H9 (cell line): ENCODE measurements at regions not wholly inside any gene's neighbourhood (a gene's known extent, or its start where the extent isn't known, plus 50 kb on each side); places are given as distances from the start of the nearest gene placed in this dataset.
"Not testable (repeated sequence)": the region's sequence is repeated elsewhere in the genome, so short reads cannot be mapped to it uniquely, and the experiment has no call there.

Source experiments
- DNase-seq: peaks from one replicate; pipeline ENCODE4 v3.0.0-alpha.2; 2017
- H2AFZ ChIP-seq: one replicate; pipeline ENCODE4 v1.6.1; 2013; ENCODE audit warnings: mild to moderate bottlenecking, low read length, control low read depth, moderate library complexity
- H2AK5ac ChIP-seq: 2 replicates; pipeline ENCODE4 v1.6.1; 2013; ENCODE audit warnings: low read length, control low read depth, mixed read lengths; ENCODE audit not compliant: insufficient read length
- H2BK120ac ChIP-seq: one replicate; pipeline ENCODE4 v1.6.1; 2013; ENCODE audit warnings: low read depth, mild to moderate bottlenecking, low read length, control low read depth, inconsistent platforms; ENCODE audit not compliant: poor library complexity, severe bottlenecking
- H2BK12ac ChIP-seq: 2 replicates; pipeline ENCODE4 v1.6.1; 2013; ENCODE audit warnings: low read length, control low read depth, mixed read lengths, low read depth; ENCODE audit not compliant: insufficient read length
- H2BK15ac ChIP-seq: 2 replicates; pipeline ENCODE4 v1.6.1; 2013; ENCODE audit warnings: low read depth, low read length, control low read depth
- H2BK20ac ChIP-seq: one replicate; pipeline ENCODE4 v1.6.1; 2013; ENCODE audit warnings: low read depth, mild to moderate bottlenecking, low read length, control low read depth, inconsistent platforms; ENCODE audit not compliant: poor library complexity, severe bottlenecking
- H2BK5ac ChIP-seq: 2 replicates; pipeline ENCODE4 v1.6.1; 2013; ENCODE audit warnings: low read length, control low read depth, mixed read lengths; ENCODE audit not compliant: insufficient read length
- H3K14ac ChIP-seq: 2 replicates; pipeline ENCODE4 v1.6.1; 2013; ENCODE audit warnings: low read length, control low read depth; ENCODE audit not compliant: insufficient read depth
- H3K18ac ChIP-seq: 2 replicates; pipeline ENCODE4 v1.6.1; 2013; ENCODE audit warnings: low read depth, mild to moderate bottlenecking, mixed read lengths, low read length, control low read depth; ENCODE audit not compliant: insufficient read length
- H3K23ac ChIP-seq: 2 replicates; pipeline ENCODE4 v1.6.1; 2013; ENCODE audit warnings: low read length, control low read depth, mixed read lengths, low read depth; ENCODE audit not compliant: insufficient read length
- H3K23me2 ChIP-seq: 2 replicates; pipeline ENCODE4 v1.6.1; 2013; ENCODE audit warnings: low read depth, mild to moderate bottlenecking, mixed read lengths, low read length, control low read depth; ENCODE audit not compliant: insufficient read length, poor library complexity, severe bottlenecking
- H3K27ac ChIP-seq: 2 replicates; pipeline ENCODE4 v1.5.1; 2013; ENCODE audit warnings: low read length, control low read depth, mixed read lengths, low read depth; ENCODE audit not compliant: insufficient read length
- H3K27me3 ChIP-seq: 2 replicates; pipeline ENCODE4 v1.6.1; 2013; ENCODE audit warnings: low read length, control low read depth, inconsistent platforms; ENCODE audit not compliant: insufficient read depth
- H3K4ac ChIP-seq: 2 replicates; pipeline ENCODE4 v1.6.1; 2013; ENCODE audit warnings: low read depth, mild to moderate bottlenecking, control low read depth, inconsistent platforms, low read length, moderate library complexity
- H3K4me1 ChIP-seq: 2 replicates; pipeline ENCODE4 v1.6.1; 2013; ENCODE audit warnings: low read length, control low read depth, inconsistent platforms; ENCODE audit not compliant: insufficient read depth
- H3K4me2 ChIP-seq: 2 replicates; pipeline ENCODE4 v1.6.1; 2013; ENCODE audit warnings: low read length, control low read depth, mixed read lengths; ENCODE audit not compliant: insufficient read length, insufficient read depth
- H3K56ac ChIP-seq: 2 replicates; pipeline ENCODE4 v1.6.1; 2013; ENCODE audit warnings: low read depth, mild to moderate bottlenecking, mixed read lengths, low read length, control low read depth; ENCODE audit not compliant: insufficient read length
- H3K79me1 ChIP-seq: 2 replicates; pipeline ENCODE4 v1.6.1; 2013; ENCODE audit warnings: low read depth, mild to moderate bottlenecking, moderate library complexity, low read length, control low read depth, inconsistent platforms; ENCODE audit not compliant: insufficient read depth, poor library complexity, severe bottlenecking
- H3K79me2 ChIP-seq: 2 replicates; pipeline ENCODE4 v1.6.1; 2013; ENCODE audit warnings: low read length, control low read depth, inconsistent platforms; ENCODE audit not compliant: insufficient read depth
- H3K9ac ChIP-seq: 2 replicates; pipeline ENCODE4 v1.6.1; 2013; ENCODE audit warnings: low read length, control low read depth, mixed read lengths; ENCODE audit not compliant: insufficient read length; ENCODE audit errors: extremely low read depth
- H3K9me3 ChIP-seq: one replicate; pipeline ENCODE4 v1.6.1; 2013; ENCODE audit warnings: low read depth, low read length, inconsistent platforms; ENCODE audit not compliant: control insufficient read depth
- H3T11ph ChIP-seq: one replicate; pipeline ENCODE4 v1.6.1; 2013; ENCODE audit warnings: mild to moderate bottlenecking, low read length, control low read depth, inconsistent platforms
- H4K20me1 ChIP-seq: one replicate; pipeline ENCODE4 v1.6.1; 2013; ENCODE audit not compliant: control insufficient read depth, insufficient read length, insufficient read depth
- H4K5ac ChIP-seq: 2 replicates; pipeline ENCODE4 v1.6.1; 2013; ENCODE audit warnings: low read depth, mild to moderate bottlenecking, mixed read lengths, low read length, control low read depth; ENCODE audit not compliant: insufficient read length
- H4K8ac ChIP-seq: replicated peaks from 2 replicates; pipeline ENCODE4 v1.6.1; 2013; ENCODE audit warnings: low read length, control low read depth, mixed read lengths, low read depth; ENCODE audit not compliant: insufficient read length
- H4K91ac ChIP-seq: 2 replicates; pipeline ENCODE4 v1.6.1; 2013; ENCODE audit warnings: low read depth, mild to moderate bottlenecking, moderate library complexity, mixed read lengths, low read length, control low read depth; ENCODE audit not compliant: insufficient read length
- H3K27ac Mint-ChIP-seq, 3 experiments: 2 replicates in 2 of 3; 3 replicates in 1 of 3; pipeline ENCODE4 v1.8.0; 2020 to 2021; ENCODE audit warnings: mixed read lengths in 3 of 3, mild to moderate bottlenecking in 1 of 3, moderate library complexity in 1 of 3
- H3K27me3 Mint-ChIP-seq: 2 replicates; pipeline ENCODE4 v1.8.0; 2021; ENCODE audit warnings: low read depth, mild to moderate bottlenecking, moderate library complexity, mixed read lengths
- H3K36me3 Mint-ChIP-seq, 3 experiments: 2 replicates in 2 of 3; 3 replicates in 1 of 3; pipeline ENCODE4 v1.8.0; 2020 to 2021; ENCODE audit warnings: low read depth in 3 of 3, mixed read lengths in 3 of 3; ENCODE audit not compliant: insufficient read depth in 1 of 3
- H3K4me1 Mint-ChIP-seq, 2 experiments: 2 replicates each; pipeline ENCODE4 v1.8.0; 2020; ENCODE audit warnings: mixed read lengths in 2 of 2
- H3K4me3 Mint-ChIP-seq, 2 experiments: 2 replicates in 1 of 2; 3 replicates in 1 of 2; pipeline ENCODE4 v1.8.0; 2020 to 2021; ENCODE audit warnings: mild to moderate bottlenecking in 2 of 2, mixed read lengths in 2 of 2, moderate library complexity in 1 of 2
- H3K9me3 Mint-ChIP-seq, 2 experiments: 2 replicates in 1 of 2; 3 replicates in 1 of 2; pipeline ENCODE4 v1.8.0; 2020; ENCODE audit warnings: mild to moderate bottlenecking in 2 of 2, mixed read lengths in 2 of 2, moderate library complexity in 1 of 2
- WGBS: extraction: QIAGEN DNeasy Blood & Tissue Kit; methylation state at CpG from one replicate; pipeline ENCODE4 v1.1.7; 2013; ENCODE audit warnings: missing lambda C conversion rate, low lambda C conversion rate, mixed read lengths; ENCODE audit not compliant: insufficient read length; ENCODE audit errors: extremely low coverage; 5-methylcytosine and 5-hydroxymethylcytosine counted together
- TF ChIP-seq, protein P1 (sequence below): fragments of 200-600 bp; sonication (generic); conservative IDR thresholded peaks from 3 replicates; pipeline ENCODE4 v1.8.0; 2021; ENCODE audit warnings: antibody characterized with exemption, mild to moderate bottlenecking

DNA sequence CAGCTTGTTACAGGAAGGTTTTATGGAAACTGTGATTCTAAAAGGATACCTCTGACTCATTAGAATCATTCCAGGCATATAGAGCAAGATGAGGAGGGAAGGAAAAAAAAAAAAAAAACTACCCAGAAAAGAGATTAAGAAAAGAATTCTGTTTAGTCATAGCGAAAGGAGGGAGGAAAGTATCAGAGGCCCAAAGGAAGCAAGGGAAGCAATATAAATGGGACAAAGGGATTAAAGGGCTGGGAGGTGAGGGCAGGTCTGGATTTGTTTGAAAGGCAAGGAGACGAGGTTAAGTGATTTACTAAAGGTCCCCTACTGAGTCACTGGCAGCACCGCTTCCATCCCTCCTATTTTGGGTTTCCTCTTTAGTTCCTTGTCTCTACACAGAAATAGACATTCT, 88.6 kb upstream of the IL1RAPL1 start:
- WGBS, result no CpG with 5 or more reads among the region's 3 CpGs
- Histone ChIP-seq H3K27ac (no peak overlapping the region), H3K79me1 (no peaks in the 10 kb centered on the region), H3K23ac (no peak overlapping the region), H3K27me3 (no peaks in the 10 kb centered on the region), H4K8ac (no peak overlapping the region), H2AK5ac (no peak overlapping the region), H4K91ac (no peak overlapping the region), H3K4ac (no peak overlapping the region), H3K18ac (no peak overlapping the region), H4K5ac (no peak overlapping the region), H3K23me2 (no peaks in the 10 kb centered on the region), H3K4me2 (no peak overlapping the region), H3K9me3 (no peaks in the 10 kb centered on the region), H2BK12ac (no peak overlapping the region), H3K4me1 (no peaks in the 10 kb centered on the region), H3K14ac (no peak overlapping the region), H2AFZ (no peak overlapping the region), H2BK20ac (no peak overlapping the region), H2BK15ac (no peak overlapping the region), H2BK120ac (no peak overlapping the region), H3K79me2 (no peaks in the 10 kb centered on the region), H3T11ph (no peak overlapping the region), H3K56ac (no peak overlapping the region), H3K9ac (no peak overlapping the region), H4K20me1 (no peaks in the 10 kb centered on the region), H2BK5ac (no peak overlapping the region)
- peak; percentile 38 for DNase-seq
- Mint-ChIP-seq H3K27me3 (no peaks in the 10 kb centered on the region), H3K4me1 (peaks cover 32 to 64% of the 10 kb centered on the region in 2 experiments), H3K36me3 (peaks cover 4 to 8% (median 4%) of the 10 kb centered on the region in 3 experiments), H3K27ac (peak overlapping the region in 1 of 3 experiments; percentile 94; a peak in 3 of 7 replicates), H3K9me3 (peaks cover 12 to 51% of the 10 kb centered on the region in 2 experiments), H3K4me3 (peak overlapping the region in 1 of 2 experiments; percentile 15; a peak in 2 of 5 replicates)
- TF ChIP-seq, protein P1, sequence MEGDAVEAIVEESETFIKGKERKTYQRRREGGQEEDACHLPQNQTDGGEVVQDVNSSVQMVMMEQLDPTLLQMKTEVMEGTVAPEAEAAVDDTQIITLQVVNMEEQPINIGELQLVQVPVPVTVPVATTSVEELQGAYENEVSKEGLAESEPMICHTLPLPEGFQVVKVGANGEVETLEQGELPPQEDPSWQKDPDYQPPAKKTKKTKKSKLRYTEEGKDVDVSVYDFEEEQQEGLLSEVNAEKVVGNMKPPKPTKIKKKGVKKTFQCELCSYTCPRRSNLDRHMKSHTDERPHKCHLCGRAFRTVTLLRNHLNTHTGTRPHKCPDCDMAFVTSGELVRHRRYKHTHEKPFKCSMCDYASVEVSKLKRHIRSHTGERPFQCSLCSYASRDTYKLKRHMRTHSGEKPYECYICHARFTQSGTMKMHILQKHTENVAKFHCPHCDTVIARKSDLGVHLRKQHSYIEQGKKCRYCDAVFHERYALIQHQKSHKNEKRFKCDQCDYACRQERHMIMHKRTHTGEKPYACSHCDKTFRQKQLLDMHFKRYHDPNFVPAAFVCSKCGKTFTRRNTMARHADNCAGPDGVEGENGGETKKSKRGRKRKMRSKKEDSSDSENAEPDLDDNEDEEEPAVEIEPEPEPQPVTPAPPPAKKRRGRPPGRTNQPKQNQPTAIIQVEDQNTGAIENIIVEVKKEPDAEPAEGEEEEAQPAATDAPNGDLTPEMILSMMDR, result no peak

GRCh38 chrX:28502667-28503066, 84.6 kb upstream of the IL1RAPL1 start:
- H3K79me1 ChIP-seq, H3K27me3 Mint-ChIP-seq, H2BK20ac ChIP-seq, H2BK120ac ChIP-seq, DNase-seq, H2AFZ ChIP-seq, H3K27me3 ChIP-seq, H3K79me2 ChIP-seq, H3K23me2 ChIP-seq, H3K56ac ChIP-seq, H3K23ac ChIP-seq, H3K4me2 ChIP-seq, H3K4ac ChIP-seq, H4K20me1 ChIP-seq, H3K4me3 Mint-ChIP-seq, H2BK15ac ChIP-seq, H2BK12ac ChIP-seq, H4K91ac ChIP-seq, H4K8ac ChIP-seq, H4K5ac ChIP-seq, H3K18ac ChIP-seq, H2BK5ac ChIP-seq, H3K14ac ChIP-seq, H3K9ac ChIP-seq, H3T11ph ChIP-seq, H3K4me1 ChIP-seq, H3K27ac ChIP-seq, H2AK5ac ChIP-seq: not testable (repeated sequence)
- H3K4me1 Mint-ChIP-seq, result peaks cover 40 to 74% of the 10 kb centered on the region in 2 experiments
- H3K27ac Mint-ChIP-seq, result peak overlapping the region; percentile 4 to 78 (median 38); a peak in 3 of 7 replicates
- peaks cover 34 to 47% (median 38%) of the 10 kb centered on the region in 3 experiments for H3K36me3 Mint-ChIP-seq
- peaks cover 14% of the 10 kb centered on the region for H3K9me3 ChIP-seq
- peaks cover 52 to 74% of the 10 kb centered on the region in 2 experiments for H3K9me3 Mint-ChIP-seq
- WGBS, result no CpG with 5 or more reads among the region's 6 CpGs
